ENCODE measurements at regions not wholly inside any gene's neighbourhood (a gene's known extent, or its start where the extent isn't known, plus 50 kb on each side); places are given as distances from the start of the nearest gene placed in this dataset.

DNA sequence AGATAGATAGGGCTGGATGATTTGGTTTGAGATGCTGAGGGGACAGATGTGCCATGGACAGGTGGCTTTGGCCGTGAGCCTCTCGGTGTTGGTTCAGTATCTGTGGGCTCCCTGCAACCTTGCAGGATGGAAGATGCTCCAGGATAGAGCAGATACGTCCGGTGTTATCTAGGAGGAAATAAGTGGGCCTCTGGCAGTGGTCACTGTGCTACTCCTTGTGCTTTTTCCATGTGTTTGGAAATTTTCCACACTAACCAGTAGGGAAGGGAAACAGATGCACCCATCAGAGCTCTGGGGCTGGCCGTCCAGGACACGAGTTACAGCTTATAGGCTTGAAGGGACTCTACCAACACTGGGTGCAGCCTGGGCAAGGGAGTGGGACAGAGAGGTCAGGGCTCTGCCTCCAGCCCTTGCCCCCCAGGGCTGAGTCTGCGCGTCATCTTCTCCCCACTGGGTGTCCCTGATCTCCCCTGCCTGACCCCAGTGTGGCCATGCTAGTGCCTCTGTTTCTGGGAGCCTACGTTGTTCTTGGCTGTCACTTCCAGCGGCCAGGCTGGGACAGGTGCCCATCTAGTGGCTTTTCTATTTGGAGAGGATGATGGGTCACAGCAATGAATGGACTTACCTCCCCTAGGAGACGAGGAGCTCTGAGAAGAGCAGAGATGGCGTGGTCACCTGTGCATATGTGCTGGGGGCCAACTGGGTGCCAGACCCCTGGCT is 166.9 kb downstream of the SEC14L1 start:
- TF ChIP-seq, protein P1, sequence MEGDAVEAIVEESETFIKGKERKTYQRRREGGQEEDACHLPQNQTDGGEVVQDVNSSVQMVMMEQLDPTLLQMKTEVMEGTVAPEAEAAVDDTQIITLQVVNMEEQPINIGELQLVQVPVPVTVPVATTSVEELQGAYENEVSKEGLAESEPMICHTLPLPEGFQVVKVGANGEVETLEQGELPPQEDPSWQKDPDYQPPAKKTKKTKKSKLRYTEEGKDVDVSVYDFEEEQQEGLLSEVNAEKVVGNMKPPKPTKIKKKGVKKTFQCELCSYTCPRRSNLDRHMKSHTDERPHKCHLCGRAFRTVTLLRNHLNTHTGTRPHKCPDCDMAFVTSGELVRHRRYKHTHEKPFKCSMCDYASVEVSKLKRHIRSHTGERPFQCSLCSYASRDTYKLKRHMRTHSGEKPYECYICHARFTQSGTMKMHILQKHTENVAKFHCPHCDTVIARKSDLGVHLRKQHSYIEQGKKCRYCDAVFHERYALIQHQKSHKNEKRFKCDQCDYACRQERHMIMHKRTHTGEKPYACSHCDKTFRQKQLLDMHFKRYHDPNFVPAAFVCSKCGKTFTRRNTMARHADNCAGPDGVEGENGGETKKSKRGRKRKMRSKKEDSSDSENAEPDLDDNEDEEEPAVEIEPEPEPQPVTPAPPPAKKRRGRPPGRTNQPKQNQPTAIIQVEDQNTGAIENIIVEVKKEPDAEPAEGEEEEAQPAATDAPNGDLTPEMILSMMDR (conservative IDR thresholded peaks at IDR 0.05) = no peak
- no peak for TF ChIP-seq ZFX (IDR thresholded peaks at IDR 0.05)

Data from C4-2B (cell line).